Stomach (tissue), 4 donors: ENCODE measurements at regions not wholly inside any gene's neighbourhood (a gene's known extent, or its start where the extent isn't known, plus 50 kb on each side); places are given as distances from the start of the nearest gene placed in this dataset.

Experiments used
- CTCF ChIP-seq, 7 experiments: fragments of 450-650 bp in 4 of 7; fragments of 200-600 bp in 3 of 7; sonication (generic) in 3 of 7; IDR thresholded peaks; one replicate each; pipeline ENCODE4 v1.5.1; 2016 to 2019; ENCODE audit warnings: antibody characterized with exemption in 7 of 7, control low read depth in 2 of 7, mild to moderate bottlenecking in 1 of 7
- EP300 ChIP-seq: sonication (generic); formaldehyde crosslinking; IDR thresholded peaks from one replicate; pipeline ENCODE4 v1.6.1; 2017; ENCODE audit warnings: antibody characterized with exemption
- POLR2A ChIP-seq, 4 donors: fragments of 450-650 bp; IDR thresholded peaks; one replicate each; pipeline ENCODE4 v1.6.1; 2016; ENCODE audit warnings: antibody characterized with exemption in 4 of 4, control low read depth in 2 of 4, mild to moderate bottlenecking in 1 of 4, moderate library complexity in 1 of 4
- POLR2AphosphoS5 ChIP-seq, 3 donors: sonication (generic); formaldehyde crosslinking; IDR thresholded peaks; one replicate each; pipeline ENCODE4 v1.6.1; 2016; ENCODE audit warnings: antibody characterized with exemption in 3 of 3

GRCh38 chr9:89670801-89671434, 66.1 kb downstream of the GADD45G start:
- TF ChIP-seq CTCF (IDR thresholded peaks at IDR 0.05) = no peak
- no peak for TF ChIP-seq POLR2A (IDR thresholded peaks at IDR 0.05)
- no peak for TF ChIP-seq POLR2AphosphoS5 (IDR thresholded peaks at IDR 0.05)
- no peak for TF ChIP-seq EP300
